ENCODE measurements at regions not wholly inside any gene's neighbourhood (a gene's known extent, or its start where the extent isn't known, plus 50 kb on each side); places are given as distances from the start of the nearest gene placed in this dataset.

GRCh38 chr10:43702213-43702935, 53.7 kb upstream of the ZNF32 start:
- no peak for DNase-seq

- no peak for DNase-seq
Measured at GRCh38 chr10:43701295-43701694, 52.6 kb upstream of the ZNF32 start.

GRCh38 chr10:43700306-43700705, 51.6 kb upstream of the ZNF32 start:
- no peak for DNase-seq

- no peak for DNase-seq
Measured at GRCh38 chr10:43699516-43699915, 50.8 kb upstream of the ZNF32 start.
